ENCODE measurements at regions not wholly inside any gene's neighbourhood (a gene's known extent, or its start where the extent isn't known, plus 50 kb on each side); places are given as distances from the start of the nearest gene placed in this dataset.

DNA sequence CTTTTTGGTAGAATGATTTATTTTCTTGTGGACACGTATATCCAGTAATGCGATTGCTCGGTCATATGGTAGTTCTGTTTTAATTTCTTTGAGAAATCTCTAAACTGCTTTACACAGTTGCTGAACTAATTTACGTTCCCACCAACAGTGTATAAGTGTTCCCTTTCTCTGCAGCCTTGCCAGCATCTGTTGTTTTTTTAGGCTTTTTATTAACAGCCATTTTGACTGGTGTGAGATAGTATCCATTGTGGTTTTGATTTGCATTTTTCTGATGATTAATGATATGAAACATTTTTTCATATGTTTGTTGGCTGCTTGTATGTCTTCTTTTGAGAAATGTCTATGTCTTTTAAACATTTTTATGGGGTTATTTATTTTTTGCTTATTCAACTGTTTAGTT is 196.7 kb downstream of the MOXD1 start:
- DNase-seq (ENCODE audit: low read depth): no peak
- TF ChIP-seq CTCF (conservative IDR thresholded peaks at IDR 0.05; ENCODE audit: low read depth, low read length): no peak
- no peak overlapping the region for H3K4me3 ChIP-seq (ENCODE audit: low read depth, low read length)

- no peak for TF ChIP-seq CTCF (conservative IDR thresholded peaks at IDR 0.05; ENCODE audit: low read depth, low read length)
- DNase-seq (ENCODE audit: low read depth): peak; percentile 91
- no peak overlapping the region for H3K4me3 ChIP-seq (ENCODE audit: low read depth, low read length)
Observed at GRCh38 chr6:132202574-132202973, 198.7 kb downstream of the MOXD1 start.

DNA sequence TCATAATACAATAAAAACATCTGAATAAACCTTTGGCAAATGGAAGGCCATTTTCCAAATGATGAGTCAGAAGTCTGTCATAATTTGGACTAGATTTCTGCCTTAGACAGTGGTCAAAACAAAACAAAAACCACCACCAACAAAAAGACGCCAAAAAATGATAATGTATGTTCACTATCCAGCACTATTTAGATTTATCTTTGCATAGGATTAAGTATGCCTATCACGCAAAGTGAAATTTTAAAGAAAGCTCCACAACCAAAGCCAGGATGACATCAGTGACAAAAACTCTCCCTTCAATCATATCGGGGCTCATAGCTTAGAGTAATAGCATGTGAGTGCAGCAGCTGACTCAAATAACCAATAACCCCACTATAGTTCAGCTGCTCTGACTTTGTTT is 201.9 kb downstream of the MOXD1 start:
- no peak overlapping the region for H3K4me3 ChIP-seq (ENCODE audit: low read depth, low read length)
- TF ChIP-seq CTCF (conservative IDR thresholded peaks at IDR 0.05; ENCODE audit: low read depth, low read length): no peak
- DNase-seq (ENCODE audit: low read depth): peak; percentile 68

- no peak for TF ChIP-seq CTCF (conservative IDR thresholded peaks at IDR 0.05; ENCODE audit: low read depth, low read length)
- no peak overlapping the region for H3K4me3 ChIP-seq (ENCODE audit: low read depth, low read length)
- DNase-seq (ENCODE audit: low read depth): peak; percentile 76
Observed at GRCh38 chr6:132198896-132199295, 202.4 kb downstream of the MOXD1 start.

- no peak for TF ChIP-seq CTCF (conservative IDR thresholded peaks at IDR 0.05; ENCODE audit: low read depth, low read length)
- no peak overlapping the region for H3K4me3 ChIP-seq (ENCODE audit: low read depth, low read length)
- DNase-seq (ENCODE audit: low read depth): peak; percentile 48
Observed at GRCh38 chr6:132198040-132198439, 203.2 kb downstream of the MOXD1 start.

- no peak overlapping the region for H3K4me3 ChIP-seq (ENCODE audit: low read depth, low read length)
- DNase-seq (ENCODE audit: low read depth): no peak
- no peak for TF ChIP-seq CTCF (conservative IDR thresholded peaks at IDR 0.05; ENCODE audit: low read depth, low read length)
Observed at GRCh38 chr6:132194529-132194928, 206.7 kb downstream of the MOXD1 start.

GRCh38 chr6:132192631-132193030 is 208.6 kb downstream of the MOXD1 start:
- no peak for TF ChIP-seq CTCF (conservative IDR thresholded peaks at IDR 0.05; ENCODE audit: low read depth, low read length)

More at GRCh38 chr6:132192631-132193030, 208.6 kb downstream of the MOXD1 start:
- DNase-seq (ENCODE audit: low read depth): no peak
- H3K4me3 ChIP-seq (ENCODE audit: low read depth, low read length): no peak overlapping the region
